ENCODE measurements at regions not wholly inside any gene's neighbourhood (a gene's known extent, or its start where the extent isn't known, plus 50 kb on each side); places are given as distances from the start of the nearest gene placed in this dataset.

DNA sequence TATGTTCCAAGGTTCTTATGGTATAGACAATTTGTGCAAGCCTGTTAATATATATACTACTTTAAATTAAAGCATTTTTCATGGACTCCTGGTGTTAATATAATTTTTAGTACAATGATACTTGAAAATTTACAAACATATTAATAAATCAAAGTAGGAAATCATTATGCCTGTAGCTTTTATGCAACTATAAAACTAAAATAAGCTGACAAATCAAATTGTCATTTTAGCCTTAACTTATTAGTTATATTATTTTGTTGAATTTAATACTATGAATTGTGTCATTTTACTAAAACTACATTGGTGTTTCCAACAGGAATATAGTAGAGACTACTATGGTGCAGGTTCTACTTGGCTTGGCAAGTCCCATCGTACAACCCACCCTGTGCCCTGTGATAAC, 96.0 kb downstream of the MED10 start:
- H3K9me3 ChIP-seq (ENCODE audit: control insufficient read depth in 2 of 2, insufficient read depth in 1 of 2, low read depth in 1 of 2, low read length in 1 of 2), result no peaks in the 10 kb centered on the region
- no peak overlapping the region for H3K27ac ChIP-seq (ENCODE audit: low read depth in 1 of 3, low read length in 2 of 3)
- H3K27me3 ChIP-seq (ENCODE audit: control insufficient read depth in 3 of 3, insufficient read depth in 3 of 3, low read length in 3 of 3), result no peaks in the 10 kb centered on the region
- 73 to 89% (median 86%) methylated on average over 1 of the region's 1 CpG for WGBS, 3 donors
- no peaks in the 10 kb centered on the region for H3K36me3 ChIP-seq (ENCODE audit: control insufficient read depth in 3 of 3, insufficient read depth in 2 of 3, low read depth in 1 of 3, low read length in 3 of 3)
- no peaks in the 10 kb centered on the region for H3K4me1 ChIP-seq (ENCODE audit: control insufficient read depth in 3 of 3, insufficient read depth in 2 of 3, low read depth in 1 of 3, low read length in 2 of 3)
- FAIRE-seq (no peak), DNase-seq (no peak)
- no peak overlapping the region for H3K4me3 ChIP-seq (ENCODE audit: low read depth in 1 of 3, low read length in 3 of 3)

- Histone ChIP-seq H3K4me1 (ENCODE audit: control insufficient read depth in 3 of 3, insufficient read depth in 2 of 3, low read depth in 1 of 3, low read length in 2 of 3) (no peaks in the 10 kb centered on the region), H3K9me3 (ENCODE audit: control insufficient read depth in 2 of 2, insufficient read depth in 1 of 2, low read depth in 1 of 2, low read length in 1 of 2) (no peaks in the 10 kb centered on the region), H3K36me3 (ENCODE audit: control insufficient read depth in 3 of 3, insufficient read depth in 2 of 3, low read depth in 1 of 3, low read length in 3 of 3) (no peaks in the 10 kb centered on the region), H3K4me3 (ENCODE audit: low read depth in 1 of 3, low read length in 3 of 3) (no peak overlapping the region), H3K27ac (ENCODE audit: low read depth in 1 of 3, low read length in 2 of 3) (no peak overlapping the region), H3K27me3 (ENCODE audit: control insufficient read depth in 3 of 3, insufficient read depth in 3 of 3, low read length in 3 of 3) (no peaks in the 10 kb centered on the region)
- no peak for FAIRE-seq
- DNase-seq, result no peak
- 50 to 67% (median 60%) methylated on average over 4 of the region's 4 CpGs for WGBS, 3 donors
Measured at GRCh38 chr5:6281818-6282217, 96.5 kb downstream of the MED10 start.

DNA sequence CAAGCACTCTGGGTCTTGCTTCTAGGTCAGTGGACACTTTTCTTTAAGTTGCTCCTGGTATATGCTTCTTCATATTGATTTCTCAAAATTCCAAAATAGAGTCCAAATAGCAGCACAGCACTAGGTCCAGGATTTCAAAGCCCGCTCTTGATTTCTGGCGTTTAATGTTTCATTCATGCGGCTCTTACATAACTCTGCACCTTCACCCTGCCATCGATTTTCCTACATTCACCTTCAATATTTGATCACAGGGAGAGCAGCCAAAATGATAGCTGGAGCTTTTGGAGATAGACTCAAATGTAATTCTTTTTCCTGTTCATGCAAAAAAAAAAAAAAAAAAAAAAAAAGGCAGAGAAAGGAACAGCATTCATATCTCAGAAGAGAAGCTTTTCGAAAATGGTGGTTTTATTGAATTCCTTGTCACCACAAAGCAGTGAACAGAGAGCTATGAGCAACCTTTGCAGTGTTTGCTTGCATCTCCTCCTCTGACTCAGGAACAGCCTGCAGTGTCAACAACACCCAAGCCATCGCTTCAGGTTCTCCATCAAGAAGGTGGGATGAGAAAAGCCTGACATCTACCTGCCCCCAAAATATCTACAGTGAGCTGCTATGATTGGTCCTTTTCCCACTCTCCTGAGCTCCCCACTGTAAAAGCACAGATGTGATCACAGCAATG, 97.8 kb downstream of the MED10 start:
- FAIRE-seq (no peak), DNase-seq (no peak)
- H3K36me3 ChIP-seq (ENCODE audit: control insufficient read depth in 3 of 3, insufficient read depth in 2 of 3, low read depth in 1 of 3, low read length in 3 of 3), result no peaks in the 10 kb centered on the region
- H3K4me3 ChIP-seq (ENCODE audit: low read depth in 1 of 3, low read length in 3 of 3), result no peak overlapping the region
- no peaks in the 10 kb centered on the region for H3K4me1 ChIP-seq (ENCODE audit: control insufficient read depth in 3 of 3, insufficient read depth in 2 of 3, low read depth in 1 of 3, low read length in 2 of 3)
- H3K9me3 ChIP-seq (ENCODE audit: control insufficient read depth in 2 of 2, insufficient read depth in 1 of 2, low read depth in 1 of 2, low read length in 1 of 2), result no peaks in the 10 kb centered on the region
- H3K27me3 ChIP-seq (ENCODE audit: control insufficient read depth in 3 of 3, insufficient read depth in 3 of 3, low read length in 3 of 3), result no peaks in the 10 kb centered on the region
- no peak overlapping the region for H3K27ac ChIP-seq (ENCODE audit: low read depth in 1 of 3, low read length in 2 of 3)
- 64 to 82% (median 68%) methylated on average over 6 of the region's 6 CpGs for WGBS, 3 donors

DNA sequence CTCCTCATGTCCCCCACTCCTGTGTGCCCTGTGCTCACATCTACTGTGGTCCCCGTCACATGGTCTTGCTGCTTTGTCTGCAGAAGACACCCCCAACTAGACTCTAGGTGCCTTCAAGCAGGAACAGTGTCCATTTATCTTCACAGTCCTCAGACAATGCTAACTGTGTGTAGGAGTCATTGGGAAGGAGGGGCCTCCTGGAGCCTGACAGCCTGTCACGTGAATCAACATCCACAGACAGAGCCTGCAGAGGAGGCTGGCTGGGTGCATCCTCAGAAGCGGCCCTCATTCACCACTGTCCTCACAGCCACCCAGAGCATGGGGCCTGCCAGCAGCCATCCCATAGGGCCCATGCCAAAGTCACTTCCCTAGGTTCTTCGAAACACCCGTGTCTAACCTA, 98.7 kb downstream of the MED10 start:
- Histone ChIP-seq H3K4me3 (ENCODE audit: low read depth in 1 of 3, low read length in 3 of 3) (no peak overlapping the region), H3K27me3 (ENCODE audit: control insufficient read depth in 3 of 3, insufficient read depth in 3 of 3, low read length in 3 of 3) (no peaks in the 10 kb centered on the region), H3K9me3 (ENCODE audit: control insufficient read depth in 2 of 2, insufficient read depth in 1 of 2, low read depth in 1 of 2, low read length in 1 of 2) (no peaks in the 10 kb centered on the region), H3K27ac (ENCODE audit: low read depth in 1 of 3, low read length in 2 of 3) (no peak overlapping the region), H3K36me3 (ENCODE audit: control insufficient read depth in 3 of 3, insufficient read depth in 2 of 3, low read depth in 1 of 3, low read length in 3 of 3) (no peaks in the 10 kb centered on the region), H3K4me1 (ENCODE audit: control insufficient read depth in 3 of 3, insufficient read depth in 2 of 3, low read depth in 1 of 3, low read length in 2 of 3) (no peaks in the 10 kb centered on the region)
- FAIRE-seq (no peak), DNase-seq (no peak)
- 75 to 82% (median 78%) methylated on average over 5 of the region's 5 CpGs for WGBS, 3 donors

DNA sequence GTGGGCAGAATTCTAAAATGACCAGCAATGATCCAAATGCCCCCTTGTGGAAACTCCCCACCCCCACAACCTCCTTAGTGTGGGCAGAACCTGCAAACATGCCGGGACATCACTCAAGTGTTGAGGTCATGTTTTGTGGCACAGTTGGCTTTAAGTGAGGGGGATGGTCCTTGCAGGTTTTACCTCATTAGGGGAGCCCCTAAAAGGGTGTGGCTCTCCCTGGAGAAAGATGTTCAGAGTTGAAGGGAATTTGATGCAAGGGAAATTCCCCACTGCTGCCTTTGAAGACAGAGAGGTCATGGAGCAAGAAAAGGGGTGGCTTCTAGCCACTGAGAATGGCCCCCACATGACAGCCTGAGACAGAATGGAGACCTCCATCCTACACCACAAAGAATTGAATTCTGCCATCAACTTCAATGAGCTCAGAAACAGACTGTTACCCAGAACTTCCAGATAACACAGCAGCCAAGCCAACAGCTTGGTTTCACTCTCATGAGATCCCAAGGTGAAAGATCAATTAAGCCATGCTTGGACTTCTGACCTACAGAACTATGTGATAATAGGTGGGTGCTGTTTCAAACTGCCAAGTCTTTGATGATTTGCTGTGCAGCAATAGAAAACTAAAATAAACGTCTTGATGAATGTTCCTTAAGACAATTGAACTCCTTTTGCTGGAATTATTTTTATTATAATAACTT, 103.4 kb downstream of the MED10 start:
- FAIRE-seq, result no peak
- 35 to 58% (median 43%) methylated on average over 2 of the region's 2 CpGs for WGBS, 3 donors
- no peaks in the 10 kb centered on the region for H3K36me3 ChIP-seq (ENCODE audit: control insufficient read depth in 3 of 3, insufficient read depth in 2 of 3, low read depth in 1 of 3, low read length in 3 of 3)

DNA sequence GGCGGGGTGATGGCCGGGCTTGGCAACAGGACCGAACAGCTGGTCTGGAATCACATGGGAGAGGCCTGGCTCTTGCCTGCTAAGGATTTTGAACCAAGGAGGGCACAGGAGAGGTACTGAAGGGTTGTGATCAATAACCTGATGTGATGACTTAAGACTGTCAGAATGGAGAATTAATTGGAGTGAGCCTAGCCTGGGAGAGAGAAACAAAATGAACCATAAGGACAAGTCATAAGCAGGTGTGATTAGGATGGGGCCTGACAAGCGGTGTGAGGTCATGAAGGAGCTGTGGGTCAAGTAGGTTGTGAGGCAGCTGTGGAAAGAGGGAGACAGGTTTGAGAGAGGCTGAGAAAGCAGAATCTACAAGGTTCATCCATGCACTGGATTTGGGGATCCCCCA, 104.6 kb downstream of the MED10 start:
- H3K4me1 ChIP-seq (ENCODE audit: control insufficient read depth in 3 of 3, insufficient read depth in 2 of 3, low read depth in 1 of 3, low read length in 2 of 3), result no peaks in the 10 kb centered on the region
- no peaks in the 10 kb centered on the region for H3K9me3 ChIP-seq (ENCODE audit: control insufficient read depth in 2 of 2, insufficient read depth in 1 of 2, low read depth in 1 of 2, low read length in 1 of 2)
- H3K27ac ChIP-seq (ENCODE audit: low read depth in 1 of 3, low read length in 2 of 3), result no peak overlapping the region
- WGBS, 3 donors, result 78 to 88% (median 86%) methylated on average over 4 of the region's 4 CpGs
- DNase-seq (no peak), FAIRE-seq (no peak)
- H3K36me3 ChIP-seq (ENCODE audit: control insufficient read depth in 3 of 3, insufficient read depth in 2 of 3, low read depth in 1 of 3, low read length in 3 of 3), result no peaks in the 10 kb centered on the region
- H3K27me3 ChIP-seq (ENCODE audit: control insufficient read depth in 3 of 3, insufficient read depth in 3 of 3, low read length in 3 of 3), result no peaks in the 10 kb centered on the region
- no peak overlapping the region for H3K4me3 ChIP-seq (ENCODE audit: low read depth in 1 of 3, low read length in 3 of 3)

More for the DNA sequence above, 103.4 kb downstream of the MED10 start:
- no peaks in the 10 kb centered on the region for H3K4me1 ChIP-seq (ENCODE audit: control insufficient read depth in 3 of 3, insufficient read depth in 2 of 3, low read depth in 1 of 3, low read length in 2 of 3)
- no peak overlapping the region for H3K4me3 ChIP-seq (ENCODE audit: low read depth in 1 of 3, low read length in 3 of 3)
- DNase-seq, result no peak
- no peaks in the 10 kb centered on the region for H3K27me3 ChIP-seq (ENCODE audit: control insufficient read depth in 3 of 3, insufficient read depth in 3 of 3, low read length in 3 of 3)
- H3K9me3 ChIP-seq (ENCODE audit: control insufficient read depth in 2 of 2, insufficient read depth in 1 of 2, low read depth in 1 of 2, low read length in 1 of 2), result no peaks in the 10 kb centered on the region
- no peak overlapping the region for H3K27ac ChIP-seq (ENCODE audit: low read depth in 1 of 3, low read length in 2 of 3)

DNA sequence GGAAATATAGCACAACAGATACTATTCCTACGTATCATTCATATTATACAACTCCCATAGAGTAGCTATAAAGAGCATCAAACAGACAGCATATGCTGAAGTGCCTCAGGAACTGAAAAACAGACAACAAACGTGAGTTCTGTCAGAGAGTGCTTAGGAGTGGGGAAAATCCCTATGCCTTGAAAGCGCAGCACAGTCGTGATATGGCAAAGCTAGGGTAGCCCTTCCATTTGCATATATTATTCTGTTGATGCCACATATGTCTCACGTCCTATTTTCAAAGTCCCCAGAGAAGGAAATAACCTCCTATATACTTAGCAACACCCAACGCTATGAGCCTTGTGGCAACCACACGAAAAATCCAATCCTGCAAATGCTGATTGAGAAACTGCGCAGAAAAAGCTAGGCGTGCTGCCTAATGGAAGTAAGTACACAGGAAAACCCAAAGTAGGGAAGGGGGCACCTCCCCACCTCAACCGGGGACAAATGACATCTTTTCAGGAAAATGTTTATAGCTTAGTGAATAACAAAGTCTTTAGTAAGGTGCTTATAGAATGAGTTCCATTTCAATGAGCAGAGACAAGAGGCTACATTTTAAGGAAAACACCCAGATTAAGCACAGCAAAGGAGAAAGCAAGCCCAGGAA, 105.1 kb downstream of the MED10 start:
- no peak for DNase-seq
- whole genome bisulfite sequencing, 3 donors, result 77 to 84% (median 82%) methylated on average over 10 of the region's 10 CpGs
- H3K9me3 ChIP-seq (ENCODE audit: control insufficient read depth in 2 of 2, insufficient read depth in 1 of 2, low read depth in 1 of 2, low read length in 1 of 2), result no peaks in the 10 kb centered on the region
- H3K4me1 ChIP-seq (ENCODE audit: control insufficient read depth in 3 of 3, insufficient read depth in 2 of 3, low read depth in 1 of 3, low read length in 2 of 3), result no peaks in the 10 kb centered on the region
- no peaks in the 10 kb centered on the region for H3K27me3 ChIP-seq (ENCODE audit: control insufficient read depth in 3 of 3, insufficient read depth in 3 of 3, low read length in 3 of 3)
- H3K4me3 ChIP-seq (ENCODE audit: low read depth in 1 of 3, low read length in 3 of 3), result no peak overlapping the region
- H3K36me3 ChIP-seq (ENCODE audit: control insufficient read depth in 3 of 3, insufficient read depth in 2 of 3, low read depth in 1 of 3, low read length in 3 of 3), result no peaks in the 10 kb centered on the region
- no peak overlapping the region for H3K27ac ChIP-seq (ENCODE audit: low read depth in 1 of 3, low read length in 2 of 3)
- FAIRE-seq, result no peak

GRCh38 chr5:6269925-6270324, 108.4 kb downstream of the MED10 start:
- Histone ChIP-seq H3K4me3 (ENCODE audit: low read depth in 1 of 3, low read length in 3 of 3) (no peak overlapping the region), H3K36me3 (ENCODE audit: control insufficient read depth in 3 of 3, insufficient read depth in 2 of 3, low read depth in 1 of 3, low read length in 3 of 3) (no peaks in the 10 kb centered on the region), H3K27me3 (ENCODE audit: control insufficient read depth in 3 of 3, insufficient read depth in 3 of 3, low read length in 3 of 3) (no peaks in the 10 kb centered on the region), H3K27ac (ENCODE audit: low read depth in 1 of 3, low read length in 2 of 3) (no peak overlapping the region), H3K4me1 (ENCODE audit: control insufficient read depth in 3 of 3, insufficient read depth in 2 of 3, low read depth in 1 of 3, low read length in 2 of 3) (no peaks in the 10 kb centered on the region), H3K9me3 (ENCODE audit: control insufficient read depth in 2 of 2, insufficient read depth in 1 of 2, low read depth in 1 of 2, low read length in 1 of 2) (no peaks in the 10 kb centered on the region)
- no peak for FAIRE-seq
- DNase-seq, result no peak
- 78 to 81% (median 78%) methylated on average over 7 of the region's 7 CpGs for WGBS, 3 donors

Data from small intestine (tissue), 7 donors.